ENCODE measurements at regions not wholly inside any gene's neighbourhood (a gene's known extent, or its start where the extent isn't known, plus 50 kb on each side); places are given as distances from the start of the nearest gene placed in this dataset.
"Not testable (repeated sequence)": the region's sequence is repeated elsewhere in the genome, so short reads cannot be mapped to it uniquely, and the experiment has no call there.

GRCh38 chr14:41297576-41298327 is 308.9 kb upstream of the LRFN5 start:
- DNase-seq (ENCODE audit: extremely low read depth in 1 of 2, low read depth in 1 of 2): no peak

- DNase-seq (ENCODE audit: extremely low read depth in 1 of 2, low read depth in 1 of 2): no peak
These were observed 310.9 kb upstream of the LRFN5 start for GRCh38 chr14:41295734-41296133.

DNA sequence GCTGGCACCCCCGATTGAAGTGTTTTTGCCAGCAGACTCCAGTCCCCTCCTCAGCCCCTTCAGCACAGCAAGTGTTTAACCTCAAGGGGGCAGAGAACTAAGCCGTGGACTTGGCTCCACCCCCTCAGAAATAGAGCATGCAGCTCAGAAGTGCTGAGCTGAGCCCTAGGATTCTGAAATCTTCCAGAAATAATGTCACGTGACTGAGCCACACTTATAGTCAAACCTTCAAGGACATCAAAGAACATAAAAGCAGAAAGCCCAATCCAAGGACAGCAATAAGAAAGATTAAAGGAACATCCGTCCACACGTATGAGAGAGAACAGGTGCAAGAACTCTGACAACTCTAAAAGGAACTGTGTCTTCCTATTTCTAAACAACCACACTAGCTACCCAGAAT is 317.7 kb upstream of the LRFN5 start:
- no peak for DNase-seq (ENCODE audit: extremely low read depth in 1 of 2, low read depth in 1 of 2)

- no peak for DNase-seq (ENCODE audit: extremely low read depth in 1 of 2, low read depth in 1 of 2)
These were observed 321.4 kb upstream of the LRFN5 start for GRCh38 chr14:41285186-41285748.

DNA sequence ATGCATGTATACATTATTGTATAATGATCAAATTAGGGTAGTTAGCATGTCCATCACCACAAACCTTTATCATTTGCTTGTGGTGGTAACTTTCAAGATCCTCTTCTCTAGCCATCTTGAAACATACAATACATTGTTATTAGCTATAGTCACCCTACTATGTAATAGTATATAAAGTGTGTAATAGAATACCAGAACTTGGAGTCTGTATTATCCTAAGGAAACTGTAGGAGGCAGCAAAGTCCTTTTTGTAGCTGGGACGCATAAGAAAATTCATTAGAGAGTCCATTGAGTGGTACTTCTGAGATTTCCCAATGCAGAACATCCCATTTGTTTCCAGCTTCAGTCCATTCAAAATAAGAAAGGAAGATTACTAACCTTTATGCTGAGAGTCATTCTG is 325.9 kb upstream of the LRFN5 start:
- no peak for DNase-seq (ENCODE audit: extremely low read depth in 1 of 2, low read depth in 1 of 2)

GRCh38 chr14:41277450-41277849 is 329.2 kb upstream of the LRFN5 start:
- no peak for DNase-seq (ENCODE audit: extremely low read depth in 1 of 2, low read depth in 1 of 2)

DNA sequence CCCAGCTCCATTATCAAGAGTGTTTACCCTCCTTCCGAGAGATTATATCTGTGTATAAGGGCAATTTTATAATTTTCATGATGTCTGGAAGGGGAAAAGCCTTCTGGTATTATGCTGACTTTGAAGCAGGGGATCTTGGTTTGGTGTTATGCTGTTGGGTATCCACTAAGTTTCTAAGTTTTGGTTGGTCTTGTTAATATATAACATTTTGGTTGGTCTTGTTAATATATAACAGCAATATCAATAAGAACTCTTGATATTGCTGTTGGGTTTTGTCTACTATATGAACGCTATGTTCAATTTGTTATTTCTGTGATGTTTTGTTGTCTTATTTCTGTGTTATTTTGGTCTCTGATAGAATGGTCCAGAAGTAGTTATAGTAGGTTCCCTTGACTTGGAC is 349.2 kb upstream of the LRFN5 start:
- no peak for DNase-seq (ENCODE audit: extremely low read depth in 1 of 2, low read depth in 1 of 2)

DNA sequence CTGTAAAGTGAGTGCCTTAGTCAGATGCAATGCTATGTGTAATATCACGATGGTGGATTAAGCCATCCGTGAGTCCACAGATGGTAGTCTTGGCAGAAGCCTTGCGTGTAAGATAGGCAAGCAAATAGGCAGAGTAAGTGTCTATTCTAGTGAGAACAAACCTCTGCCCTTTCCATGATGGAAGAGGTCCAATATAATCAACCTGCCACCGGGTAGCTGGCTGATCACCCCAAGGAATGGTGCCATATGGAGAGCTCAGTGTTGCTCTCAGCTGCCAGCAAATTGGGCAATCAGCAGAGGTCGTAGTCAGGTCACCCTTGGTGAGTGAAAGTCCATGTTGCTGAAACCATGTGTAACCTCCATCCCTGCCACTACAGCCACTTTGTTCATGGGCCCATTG is 371.2 kb upstream of the LRFN5 start:
- DNase-seq (ENCODE audit: extremely low read depth in 1 of 2, low read depth in 1 of 2): no peak

- DNase-seq (ENCODE audit: extremely low read depth in 1 of 2, low read depth in 1 of 2): no peak
These were observed 376.0 kb upstream of the LRFN5 start for GRCh38 chr14:41230683-41231082.

DNA sequence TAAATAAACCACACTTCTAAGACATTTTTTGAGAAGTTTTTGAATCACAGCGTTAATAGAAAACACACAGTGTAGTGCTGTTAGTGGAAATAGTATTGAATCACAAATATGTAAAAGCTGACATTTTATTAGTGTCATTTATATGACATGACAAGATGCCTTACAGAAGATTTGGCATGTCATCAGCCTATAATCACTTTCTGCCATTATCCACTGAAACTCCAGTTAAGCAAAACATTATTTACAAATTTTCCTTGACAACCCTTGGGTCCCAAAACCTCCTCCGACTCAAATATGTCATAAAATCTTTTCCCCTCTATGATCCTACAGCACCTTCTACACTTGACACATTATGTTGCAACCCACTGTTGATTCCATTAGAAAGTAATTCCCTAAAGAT is 376.9 kb upstream of the LRFN5 start:
- DNase-seq (ENCODE audit: extremely low read depth in 1 of 2, low read depth in 1 of 2): no peak

- DNase-seq (ENCODE audit: extremely low read depth in 1 of 2, low read depth in 1 of 2): no peak
These were observed 381.2 kb upstream of the LRFN5 start for GRCh38 chr14:41225433-41225832.

- no peak for DNase-seq (ENCODE audit: extremely low read depth in 1 of 2, low read depth in 1 of 2)
These were observed 384.1 kb upstream of the LRFN5 start for GRCh38 chr14:41222581-41222980.

GRCh38 chr14:41214978-41215377 is 391.7 kb upstream of the LRFN5 start:
- not testable (repeated sequence) for DNase-seq (ENCODE audit: extremely low read depth in 1 of 2, low read depth in 1 of 2)

GRCh38 chr14:41201696-41202095 is 405.0 kb upstream of the LRFN5 start:
- no peak for DNase-seq (ENCODE audit: extremely low read depth in 1 of 2, low read depth in 1 of 2)

DNA sequence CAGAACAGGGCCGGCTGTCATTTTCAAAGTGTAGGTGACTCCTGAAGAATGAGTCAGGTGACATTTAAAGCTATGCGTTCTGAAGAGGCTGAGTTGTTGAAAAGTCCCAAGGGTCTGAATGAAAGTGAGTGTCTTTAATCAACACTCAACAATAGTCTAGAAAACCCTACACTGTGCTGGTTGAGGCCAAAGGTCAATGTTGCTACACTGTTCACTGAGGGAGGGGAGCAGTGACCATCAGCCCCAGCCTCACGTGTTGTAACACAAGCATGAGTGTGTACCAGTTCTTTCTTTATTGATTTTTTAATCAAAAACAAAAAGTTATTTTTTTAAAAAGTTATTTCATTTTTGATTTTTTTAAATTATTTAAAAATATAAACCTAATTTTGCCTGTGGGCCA is 418.8 kb upstream of the LRFN5 start:
- DNase-seq (ENCODE audit: extremely low read depth in 1 of 2, low read depth in 1 of 2): no peak

GRCh38 chr14:41171045-41171444 is 435.6 kb upstream of the LRFN5 start:
- no peak for DNase-seq (ENCODE audit: extremely low read depth in 1 of 2, low read depth in 1 of 2)

DNA sequence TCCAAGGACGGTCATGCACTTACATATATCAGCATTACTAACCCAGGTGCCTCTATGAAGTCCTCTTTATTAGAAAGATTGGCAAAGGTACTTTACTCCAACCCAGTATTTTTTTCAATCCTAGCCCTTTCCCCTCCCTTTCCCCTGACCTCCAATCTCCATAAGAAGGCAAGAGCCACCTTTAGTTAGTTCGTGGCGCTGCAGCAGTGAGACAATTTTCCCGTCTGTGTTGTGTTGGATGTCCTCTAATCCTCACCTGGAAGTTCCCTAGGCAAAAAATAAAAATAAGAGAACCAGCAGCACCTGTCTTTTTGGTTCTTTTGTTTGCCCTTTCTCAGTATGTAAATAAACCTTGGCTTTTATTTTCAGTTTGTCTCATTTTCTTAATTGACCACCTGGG is 439.6 kb upstream of the LRFN5 start:
- DNase-seq (ENCODE audit: extremely low read depth in 1 of 2, low read depth in 1 of 2): no peak

DNA sequence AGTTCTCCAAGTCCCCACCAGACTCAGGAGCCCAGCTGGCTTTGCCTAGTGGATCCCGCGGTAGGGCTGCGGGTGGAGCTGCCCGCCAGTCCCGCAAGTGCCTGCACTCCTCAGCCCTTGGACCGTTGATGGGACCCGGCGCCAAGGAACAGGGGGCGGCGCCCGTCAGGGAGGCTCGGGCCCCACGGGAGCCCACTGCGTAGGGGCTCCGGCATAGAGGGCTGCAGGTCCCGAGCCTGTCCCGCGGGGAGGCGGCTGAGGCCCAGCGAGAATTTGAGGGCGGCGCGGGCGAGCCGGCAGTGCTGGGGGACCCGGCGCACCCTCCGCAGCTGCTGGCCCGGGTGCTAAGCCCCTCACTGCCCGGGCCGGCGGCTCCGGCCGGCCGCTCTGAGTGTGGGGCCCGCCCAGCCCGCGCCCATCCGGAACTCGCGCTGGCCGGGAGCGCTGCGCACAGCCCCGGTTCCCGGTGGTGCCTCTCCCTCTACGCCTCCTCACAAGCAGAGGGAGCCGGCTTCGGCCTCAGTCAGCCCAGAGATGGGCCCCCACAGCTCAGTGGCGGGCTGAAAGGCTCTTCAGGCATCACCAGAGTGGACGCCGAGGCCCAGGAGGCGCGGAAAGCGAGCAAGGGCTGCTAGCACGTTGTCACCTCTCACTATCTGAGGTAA is 452.4 kb upstream of the LRFN5 start:
- no peak for DNase-seq (ENCODE audit: extremely low read depth in 1 of 2, low read depth in 1 of 2)

- no peak for DNase-seq (ENCODE audit: extremely low read depth in 1 of 2, low read depth in 1 of 2)
These were observed 460.3 kb upstream of the LRFN5 start for GRCh38 chr14:41146391-41146790.

GRCh38 chr14:41144370-41144769 is 462.3 kb upstream of the LRFN5 start:
- no peak for DNase-seq (ENCODE audit: extremely low read depth in 1 of 2, low read depth in 1 of 2)

- DNase-seq (ENCODE audit: extremely low read depth in 1 of 2, low read depth in 1 of 2): no peak
These were observed 468.9 kb upstream of the LRFN5 start for GRCh38 chr14:41137741-41138140.

DNA sequence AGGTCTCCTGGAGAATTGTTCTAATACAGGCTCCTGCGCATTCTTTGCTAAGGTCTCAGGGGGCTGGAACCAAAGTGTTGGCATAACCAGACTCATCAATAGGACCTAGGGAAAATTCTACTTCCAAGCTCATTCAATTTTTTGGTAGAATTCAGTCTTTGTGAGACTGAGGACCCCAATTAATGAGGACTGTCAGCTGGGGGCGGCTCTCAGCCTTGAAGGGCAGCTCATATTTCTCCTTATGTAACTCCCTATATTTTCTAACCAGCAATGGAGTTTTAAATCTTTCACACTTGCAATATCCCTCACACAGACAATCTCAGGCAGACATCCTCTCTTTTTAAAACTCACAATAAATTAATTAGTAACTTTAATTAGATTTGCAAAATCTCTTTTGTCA is 476.4 kb upstream of the LRFN5 start:
- no peak for DNase-seq (ENCODE audit: extremely low read depth in 1 of 2, low read depth in 1 of 2)
